A673 (cell line): ENCODE measurements at regions not wholly inside any gene's neighbourhood (a gene's known extent, or its start where the extent isn't known, plus 50 kb on each side); places are given as distances from the start of the nearest gene placed in this dataset.

Source experiments
- BruUV-seq: library from RNA; stranded (reverse); fragments of 400-500 nt; replicated peaks from 2 replicates; lab custom pipeline; 2021; lab: Mats Ljungman, UMichigan
- CTCF ChIA-PET: fragments of 300-600 bp; sonication (Branson Sonifier 250); formaldehyde crosslinking; loops from one replicate; lab custom pipeline; 2022; ENCODE audit warnings: antibody characterized with exemption; lab: Charles Lee
- POLR2A ChIA-PET: fragments of 300-600 bp; sonication (Branson Sonifier 250); formaldehyde crosslinking; loops from one replicate; lab custom pipeline; 2022; ENCODE audit warnings: antibody characterized with exemption; ENCODE audit not compliant: low non-redundant PET; lab: Charles Lee
- DNase-seq: peaks from one replicate; pipeline ENCODE4 v3.0.0-alpha.2; 2015; ENCODE audit warnings: low spot score
- H3K27ac ChIP-seq: fragments of 200-600 bp; sonication (generic); 2 replicates; pipeline ENCODE4 v1.5.1; 2016; ENCODE audit warnings: mixed run types, low read depth, mild to moderate bottlenecking, mixed read lengths, antibody characterized with exemption, low read length; ENCODE audit not compliant: poor library complexity, severe bottlenecking
- H3K27me3 ChIP-seq: fragments of 200-600 bp; sonication (generic); replicated peaks from 2 replicates; pipeline ENCODE4 v1.6.1; 2017; ENCODE audit warnings: mixed run types, low read depth, mild to moderate bottlenecking, mixed read lengths, antibody characterized with exemption, low read length; ENCODE audit not compliant: insufficient read depth, poor library complexity
- H3K36me3 ChIP-seq: fragments of 200-600 bp; sonication (generic); 2 replicates; pipeline ENCODE4 v1.6.1; 2016; ENCODE audit warnings: mixed run types, mild to moderate bottlenecking, mixed read lengths, antibody characterized with exemption, low read length; ENCODE audit not compliant: insufficient read depth, poor library complexity, severe bottlenecking
- H3K4me1 ChIP-seq: fragments of 200-600 bp; sonication (generic); 2 replicates; pipeline ENCODE4 v1.6.1; 2017; ENCODE audit warnings: mixed run types, mild to moderate bottlenecking, mixed read lengths, antibody characterized with exemption, low read length; ENCODE audit not compliant: insufficient read depth, poor library complexity, severe bottlenecking
- H3K4me3 ChIP-seq: fragments of 200-600 bp; sonication (generic); 2 replicates; pipeline ENCODE4 v1.5.1; 2016; ENCODE audit warnings: low read depth, mixed run types, mild to moderate bottlenecking, mixed read lengths, low read length; ENCODE audit not compliant: poor library complexity, severe bottlenecking
- H3K9me3 ChIP-seq: fragments of 200-600 bp; sonication (generic); 2 replicates; pipeline ENCODE4 v1.6.1; 2016; ENCODE audit warnings: mixed run types, low read depth, mild to moderate bottlenecking, mixed read lengths, antibody characterized with exemption, low read length; ENCODE audit not compliant: poor library complexity, severe bottlenecking
- CTCF ChIP-seq: fragments of 300-800, 200-600 bp; sonication (generic); conservative IDR thresholded peaks from 2 replicates; pipeline ENCODE4 v1.5.1; 2017; ENCODE audit warnings: low read depth, mild to moderate bottlenecking, antibody characterized with exemption, low read length, moderate library complexity, mixed read lengths
- EZH2 ChIP-seq: fragments of 200-600 bp; sonication (generic); IDR thresholded peaks from 2 replicates; pipeline ENCODE4 v1.6.1; 2017; ENCODE audit warnings: borderline replicate concordance, low read depth, mild to moderate bottlenecking, mixed read lengths, antibody characterized with exemption, low read length; ENCODE audit not compliant: poor library complexity, severe bottlenecking
- intact Hi-C: fragments of 100-400 bp; cut with micrococcal nuclease; formaldehyde crosslinking; loops from one replicate; pipeline ENCODE4 v1.10.0; 2022; ENCODE audit not compliant: unreplicated experiment

DNA sequence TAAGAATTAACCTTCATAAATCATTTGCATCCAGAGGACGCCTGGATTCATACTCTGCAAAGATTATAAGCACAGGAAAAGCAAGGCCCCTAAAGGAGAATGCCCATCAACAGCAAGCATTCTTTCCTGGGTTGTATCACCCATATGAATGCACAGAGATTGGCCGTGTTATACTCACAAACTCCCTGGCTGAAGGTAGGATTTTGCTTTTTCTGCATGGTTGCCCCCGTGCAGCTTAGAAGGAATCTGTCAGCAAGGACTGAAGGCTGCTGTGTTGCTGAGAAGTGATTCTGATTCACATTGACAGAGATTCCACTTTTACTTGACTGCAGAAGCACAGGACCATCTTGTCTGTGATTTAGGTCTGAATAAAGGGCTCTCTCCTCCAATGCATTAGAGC is 283.0 kb downstream of the LRRIQ3 start:
- Histone ChIP-seq H3K4me3 (no peak overlapping the region), H3K27ac (no peak overlapping the region), H3K36me3 (no peaks in the 10 kb centered on the region), H3K27me3 (peaks cover 27% of the 10 kb centered on the region), H3K9me3 (peaks cover 9% of the 10 kb centered on the region), H3K4me1 (no peaks in the 10 kb centered on the region)
- DNase-seq = no peak
- TF ChIP-seq EZH2 (no peak), CTCF (no peak)
- no TSS peak for BruUV-seq
- ChIA-PET CTCF (no interaction called here), POLR2A (no interaction called here)
- intact Hi-C loops = no loop called here

- peaks cover 26% of the 10 kb centered on the region for H3K27me3 ChIP-seq
- intact Hi-C loops = no loop called here
- BruUV-seq = no TSS peak
- ChIA-PET POLR2A (no interaction called here), CTCF (no interaction called here)
- no peaks in the 10 kb centered on the region for H3K36me3 ChIP-seq
- DNase-seq = no peak
- peaks cover 7% of the 10 kb centered on the region for H3K4me1 ChIP-seq
- no peak overlapping the region for H3K4me3 ChIP-seq
- peaks cover 9% of the 10 kb centered on the region for H3K9me3 ChIP-seq
- no peak overlapping the region for H3K27ac ChIP-seq
- no peak for TF ChIP-seq EZH2
- no peak for TF ChIP-seq CTCF
Observed at GRCh38 chr1:73913025-73913424, 285.0 kb downstream of the LRRIQ3 start.

GRCh38 chr1:73911849-73912248 is 286.1 kb downstream of the LRRIQ3 start:
- CTCF ChIA-PET = no interaction called here

More at GRCh38 chr1:73911849-73912248, 286.1 kb downstream of the LRRIQ3 start:
- H3K4me1 ChIP-seq = peaks cover 7% of the 10 kb centered on the region
- no peaks in the 10 kb centered on the region for H3K36me3 ChIP-seq
- TF ChIP-seq EZH2 (no peak), CTCF (no peak)
- no peak for DNase-seq
- BruUV-seq = no TSS peak
- peaks cover 9% of the 10 kb centered on the region for H3K9me3 ChIP-seq
- peaks cover 15% of the 10 kb centered on the region for H3K27me3 ChIP-seq
- no peak overlapping the region for H3K27ac ChIP-seq
- intact Hi-C loops = no loop called here
- POLR2A ChIA-PET = no interaction called here
- no peak overlapping the region for H3K4me3 ChIP-seq
